MCF 10A (cell line): ENCODE measurements at regions not wholly inside any gene's neighbourhood (a gene's known extent, or its start where the extent isn't known, plus 50 kb on each side); places are given as distances from the start of the nearest gene placed in this dataset.

Experiments used
- BruUV-seq: library from RNA; stranded (reverse); fragments of 400-500 nt; replicated peaks from 2 replicates; lab custom pipeline; 2021; lab: Mats Ljungman, UMichigan
- CTCF ChIA-PET: fragments of 300-600 bp; sonication (Branson Sonifier 250); formaldehyde crosslinking; extraction: SDS; loops from one replicate; lab custom pipeline; 2021; ENCODE audit warnings: antibody characterized with exemption, inconsistent platforms; lab: Yijun Ruan, JAX
- POLR2A ChIA-PET: fragments of 300-600, 350-650 bp; sonication (Branson Sonifier 250); formaldehyde crosslinking; extraction: SDS; loops from one replicate; lab custom pipeline; 2020; ENCODE audit warnings: antibody characterized with exemption, inconsistent platforms; lab: Yijun Ruan, JAX
- DNase-seq: peaks from one replicate; pipeline ENCODE4 v3.0.0-alpha.2; 2018; ENCODE audit not compliant: unreplicated experiment
- H3K27ac Mint-ChIP-seq: one replicate; pipeline ENCODE4 v1.8.0; 2022; ENCODE audit warnings: mild to moderate bottlenecking, low read depth, mixed read lengths; ENCODE audit not compliant: unreplicated experiment
- H3K27me3 Mint-ChIP-seq: one replicate; pipeline ENCODE4 v1.8.0; 2022; ENCODE audit warnings: mixed read lengths; ENCODE audit not compliant: insufficient read depth, unreplicated experiment
- H3K36me3 Mint-ChIP-seq: one replicate; pipeline ENCODE4 v1.8.0; 2022; ENCODE audit warnings: mild to moderate bottlenecking, moderate library complexity, mixed read lengths; ENCODE audit not compliant: insufficient read depth, unreplicated experiment
- H3K4me1 Mint-ChIP-seq: one replicate; pipeline ENCODE4 v1.8.0; 2022; ENCODE audit warnings: mixed read lengths; ENCODE audit not compliant: insufficient read depth, unreplicated experiment
- H3K4me3 Mint-ChIP-seq: one replicate; pipeline ENCODE4 v1.8.0; 2022; ENCODE audit warnings: mild to moderate bottlenecking, moderate library complexity, mixed read lengths; ENCODE audit not compliant: unreplicated experiment
- H3K9me3 Mint-ChIP-seq: one replicate; pipeline ENCODE4 v1.8.0; 2022; ENCODE audit warnings: mixed read lengths; ENCODE audit not compliant: unreplicated experiment
- intact Hi-C: fragments of 100-400 bp; cut with micrococcal nuclease; formaldehyde crosslinking; loops from 2 replicates; pipeline ENCODE4 v1.14.1; 2022
- TF ChIP-seq, protein P1 (sequence below): fragments of 200-600 bp; IDR thresholded peaks from one replicate; pipeline ENCODE4 v1.8.0; 2022; ENCODE audit warnings: antibody characterized with exemption, mild to moderate bottlenecking; ENCODE audit not compliant: unreplicated experiment

DNA sequence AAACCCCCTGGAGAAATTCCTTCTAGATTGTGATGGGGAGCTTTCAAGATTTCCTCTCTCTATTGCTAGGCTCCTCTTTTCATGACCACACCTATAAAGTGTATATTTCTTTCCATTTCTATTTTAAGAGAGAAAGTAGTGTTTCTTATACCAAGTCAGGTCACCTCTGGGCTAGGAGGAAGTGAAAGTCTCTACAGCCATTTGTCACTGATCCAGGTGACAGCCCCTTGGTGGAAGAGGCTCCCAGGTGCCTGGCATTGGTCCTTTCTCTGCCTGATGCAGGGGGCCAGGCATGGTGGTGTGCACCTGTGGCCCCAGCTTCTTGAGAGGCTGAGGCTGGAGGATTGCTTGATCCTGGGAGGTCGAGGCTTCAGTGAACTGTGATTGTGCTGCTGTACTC is 64.7 kb downstream of the DHCR7 start:
- TF ChIP-seq, protein P1, sequence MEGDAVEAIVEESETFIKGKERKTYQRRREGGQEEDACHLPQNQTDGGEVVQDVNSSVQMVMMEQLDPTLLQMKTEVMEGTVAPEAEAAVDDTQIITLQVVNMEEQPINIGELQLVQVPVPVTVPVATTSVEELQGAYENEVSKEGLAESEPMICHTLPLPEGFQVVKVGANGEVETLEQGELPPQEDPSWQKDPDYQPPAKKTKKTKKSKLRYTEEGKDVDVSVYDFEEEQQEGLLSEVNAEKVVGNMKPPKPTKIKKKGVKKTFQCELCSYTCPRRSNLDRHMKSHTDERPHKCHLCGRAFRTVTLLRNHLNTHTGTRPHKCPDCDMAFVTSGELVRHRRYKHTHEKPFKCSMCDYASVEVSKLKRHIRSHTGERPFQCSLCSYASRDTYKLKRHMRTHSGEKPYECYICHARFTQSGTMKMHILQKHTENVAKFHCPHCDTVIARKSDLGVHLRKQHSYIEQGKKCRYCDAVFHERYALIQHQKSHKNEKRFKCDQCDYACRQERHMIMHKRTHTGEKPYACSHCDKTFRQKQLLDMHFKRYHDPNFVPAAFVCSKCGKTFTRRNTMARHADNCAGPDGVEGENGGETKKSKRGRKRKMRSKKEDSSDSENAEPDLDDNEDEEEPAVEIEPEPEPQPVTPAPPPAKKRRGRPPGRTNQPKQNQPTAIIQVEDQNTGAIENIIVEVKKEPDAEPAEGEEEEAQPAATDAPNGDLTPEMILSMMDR, result no peak
- ChIA-PET POLR2A (no interaction called here), CTCF (interaction anchor here (0.7 to 1.4 kb wide), 2 partner anchors 10 to 89 kb away, joined by 3 read pairs; no protein-coding TSS in a partner anchor)
- no TSS peak for BruUV-seq
- intact Hi-C loops, result no loop called here
- Mint-ChIP-seq H3K4me3 (no peak overlapping the region), H3K9me3 (peaks cover 21% of the 10 kb centered on the region), H3K36me3 (no peaks in the 10 kb centered on the region), H3K27me3 (peaks cover 22% of the 10 kb centered on the region), H3K27ac (no peak overlapping the region), H3K4me1 (no peaks in the 10 kb centered on the region)
- DNase-seq, result no peak

GRCh38 chr11:71381781-71382505 is 66.2 kb downstream of the DHCR7 start:
- peaks cover 20% of the 10 kb centered on the region for H3K27me3 Mint-ChIP-seq
- intact Hi-C loops, result no loop called here
- H3K27ac Mint-ChIP-seq, result no peak overlapping the region
- no peak overlapping the region for H3K4me3 Mint-ChIP-seq
- H3K9me3 Mint-ChIP-seq, result peaks cover 21% of the 10 kb centered on the region
- TF ChIP-seq, protein P1, result no peak
- no peak for DNase-seq
- POLR2A ChIA-PET, result interaction anchor here (0.6 kb wide), 1 partner anchor 297 kb away, joined by 3 read pairs; no protein-coding TSS in a partner anchor
- H3K36me3 Mint-ChIP-seq, result no peaks in the 10 kb centered on the region
- CTCF ChIA-PET, result no interaction called here
- BruUV-seq, result no TSS peak
- no peaks in the 10 kb centered on the region for H3K4me1 Mint-ChIP-seq

GRCh38 chr11:71379701-71380100 is 68.5 kb downstream of the DHCR7 start:
- TF ChIP-seq, protein P1, result no peak
- no peak for DNase-seq
- intact Hi-C loops, result no loop called here
- Mint-ChIP-seq H3K27me3 (peaks cover 19% of the 10 kb centered on the region), H3K9me3 (peaks cover 21% of the 10 kb centered on the region), H3K27ac (no peak overlapping the region), H3K4me3 (no peak overlapping the region), H3K4me1 (no peaks in the 10 kb centered on the region), H3K36me3 (no peaks in the 10 kb centered on the region)
- POLR2A ChIA-PET, result no interaction called here
- CTCF ChIA-PET, result interaction anchor here (0.7 to 1.2 kb wide), 2 partner anchors 51 to 203 kb away, joined by 3 to 5 read pairs; no protein-coding TSS in a partner anchor
- no TSS peak for BruUV-seq

DNA sequence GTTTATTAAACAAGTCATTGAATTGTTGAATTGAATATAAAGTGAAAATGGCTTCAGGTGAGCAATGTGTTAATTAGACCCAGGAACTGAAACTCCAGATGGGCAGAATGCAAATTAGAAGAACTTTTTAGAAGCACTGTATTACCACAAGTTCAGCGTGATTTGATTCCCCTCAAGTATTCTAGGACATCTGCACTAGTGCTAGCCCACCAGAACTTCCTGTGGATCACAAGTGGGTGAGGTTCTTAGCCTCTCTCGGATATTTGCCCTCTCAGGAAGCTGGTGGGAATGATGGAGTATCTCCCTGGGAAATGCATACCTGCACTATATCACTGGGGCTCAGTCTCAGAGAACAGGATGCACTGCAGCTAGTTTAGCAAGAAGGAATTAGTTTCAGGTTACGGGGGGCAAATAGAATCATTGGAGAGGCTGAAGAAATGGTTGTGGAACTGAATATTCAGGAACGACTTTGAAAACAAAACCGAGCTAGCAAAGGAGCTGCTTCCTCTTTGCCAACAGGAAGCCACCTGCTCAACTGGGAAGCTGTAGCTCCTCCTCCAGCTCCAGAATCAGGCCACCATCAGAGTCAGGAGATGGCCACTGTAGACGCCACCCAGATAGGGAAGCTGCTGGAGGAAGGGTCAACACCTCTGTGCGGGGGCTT is 74.3 kb downstream of the DHCR7 start:
- no peaks in the 10 kb centered on the region for H3K4me1 Mint-ChIP-seq
- H3K27me3 Mint-ChIP-seq, result peaks cover 19% of the 10 kb centered on the region
- TF ChIP-seq, protein P1, result no peak
- intact Hi-C loops, result no loop called here
- H3K9me3 Mint-ChIP-seq, result peaks cover 5% of the 10 kb centered on the region
- H3K36me3 Mint-ChIP-seq, result no peaks in the 10 kb centered on the region
- BruUV-seq, result no TSS peak
- ChIA-PET POLR2A (no interaction called here), CTCF (interaction anchor here (0.6 to 1.0 kb wide), 3 partner anchors 34 to 559 kb away, joined by 3 to 5 read pairs (median 3); no protein-coding TSS in a partner anchor)
- H3K4me3 Mint-ChIP-seq, result no peak overlapping the region
- H3K27ac Mint-ChIP-seq, result no peak overlapping the region
- no peak for DNase-seq
